ENCODE measurements at regions not wholly inside any gene's neighbourhood (a gene's known extent, or its start where the extent isn't known, plus 50 kb on each side); places are given as distances from the start of the nearest gene placed in this dataset.

- ChIA-PET RAD21 (ENCODE audit: low non-redundant PET in 1 of 2, low total read pairs in 2 of 2, uncharacterized antibody in 2 of 2, unreplicated experiment in 2 of 2) (no interaction called here), CTCF (no interaction called here), POLR2A (no interaction called here)
- H3K79me2 ChIP-seq (ENCODE audit: insufficient read depth, low read length): no peaks in the 10 kb centered on the region
- H3K9me2 ChIP-seq (ENCODE audit: insufficient read depth): no peaks in the 10 kb centered on the region
- no peak overlapping the region for H3K9ac ChIP-seq (ENCODE audit: low read length)
- ATAC-seq (no peak), DNase-seq (ENCODE audit: low read depth, low spot score) (no peak)
- no peaks in the 10 kb centered on the region for H4K20me1 ChIP-seq (ENCODE audit: insufficient read depth)
- intact Hi-C loops (cut with micrococcal nuclease): no loop called here
- no peak for TF ChIP-seq EZH2 (IDR thresholded peaks at IDR 0.05)
- TF ChIP-seq ZNF274 (IDR thresholded peaks at IDR 0.05; ENCODE audit: low read depth, low read length): no peak
- TF ChIP-seq EZH2phosphoT487 (IDR thresholded peaks at IDR 0.05; ENCODE audit: borderline replicate concordance): no peak
- no peak for TF ChIP-seq ZFX (IDR thresholded peaks at IDR 0.05)
- no peak for TF ChIP-seq MAX (IDR thresholded peaks at IDR 0.05)
- TF ChIP-seq FOSL1 (IDR thresholded peaks at IDR 0.05; ENCODE audit: low read depth): no peak
- TF ChIP-seq YY1 (IDR thresholded peaks at IDR 0.05; ENCODE audit: extremely low read depth, insufficient replicate concordance, low read depth, low read length): no peak
- TF ChIP-seq CTCF (IDR thresholded peaks at IDR 0.05 in 2 of 3, conservative IDR thresholded peaks at IDR 0.05 in 1 of 3; ENCODE audit: borderline replicate concordance in 1 of 3, insufficient read depth in 1 of 3, low read depth in 2 of 3, low read length in 2 of 3): no peak
- no peak for TF ChIP-seq CEBPB (IDR thresholded peaks at IDR 0.05; ENCODE audit: low read depth)
- no peak for TF ChIP-seq CBX3 (IDR thresholded peaks at IDR 0.05; ENCODE audit: low read depth)
- no peak for TF ChIP-seq SIN3A (IDR thresholded peaks at IDR 0.05; ENCODE audit: low read depth)
- no peak for TF ChIP-seq ZBTB33 (IDR thresholded peaks at IDR 0.05; ENCODE audit: extremely low read depth, insufficient replicate concordance, low read length)
- no peak for TF ChIP-seq SRF (IDR thresholded peaks at IDR 0.05; ENCODE audit: low read depth)
- no peak for TF ChIP-seq ATF3 (IDR thresholded peaks at IDR 0.05)
- no peak for TF ChIP-seq SP1 (IDR thresholded peaks at IDR 0.05; ENCODE audit: low read depth)
- TF ChIP-seq REST (IDR thresholded peaks at IDR 0.05; ENCODE audit: low read depth): no peak
- no peak for TF ChIP-seq TCF7L2 (IDR thresholded peaks at IDR 0.05; ENCODE audit: borderline replicate concordance, extremely low read depth, insufficient read depth, insufficient read length)
- TF ChIP-seq EGR1 (IDR thresholded peaks at IDR 0.05; ENCODE audit: low read depth): no peak
- TF ChIP-seq JUND (IDR thresholded peaks at IDR 0.05): no peak
- no peak for TF ChIP-seq POLR2A (IDR thresholded peaks at IDR 0.05; ENCODE audit: borderline replicate concordance, extremely low read depth, insufficient read depth, insufficient read length)
- no peaks in the 10 kb centered on the region for H3K4me1 ChIP-seq (ENCODE audit: control insufficient read depth in 1 of 2, insufficient read depth in 2 of 2, low read length in 2 of 2)
- no peak overlapping the region for H3K4me2 ChIP-seq (ENCODE audit: low read length)
- BruUV-seq (replicated peaks): no TSS peak
- H3K4me3 ChIP-seq (replicated peaks in 1 of 2; ENCODE audit: low read depth in 1 of 2, low read length in 2 of 2): no peak overlapping the region
- no peak overlapping the region for H3K27ac ChIP-seq (ENCODE audit: low read depth, low read length)
- H3K36me3 ChIP-seq (ENCODE audit: control insufficient read depth in 1 of 2, insufficient read depth in 2 of 2, low read length in 2 of 2): no peaks in the 10 kb centered on the region
- peaks cover 6% of the 10 kb centered on the region for H3K27me3 ChIP-seq (ENCODE audit: insufficient read depth, low read length)
- no peaks in the 10 kb centered on the region for H3K9me3 ChIP-seq (ENCODE audit: control insufficient read depth in 1 of 2, insufficient read depth in 1 of 2, low read depth in 1 of 2, low read length in 2 of 2)
- no peak overlapping the region for H2AFZ ChIP-seq (ENCODE audit: low read depth, low read length, poor library complexity, severe bottlenecking)
These were observed 118.4 kb upstream of the DAPK1 start for GRCh38 chr9:87379300-87379699.

Data from HCT116 (cell line).